ENCODE measurements at regions not wholly inside any gene's neighbourhood (a gene's known extent, or its start where the extent isn't known, plus 50 kb on each side); places are given as distances from the start of the nearest gene placed in this dataset.

DNA sequence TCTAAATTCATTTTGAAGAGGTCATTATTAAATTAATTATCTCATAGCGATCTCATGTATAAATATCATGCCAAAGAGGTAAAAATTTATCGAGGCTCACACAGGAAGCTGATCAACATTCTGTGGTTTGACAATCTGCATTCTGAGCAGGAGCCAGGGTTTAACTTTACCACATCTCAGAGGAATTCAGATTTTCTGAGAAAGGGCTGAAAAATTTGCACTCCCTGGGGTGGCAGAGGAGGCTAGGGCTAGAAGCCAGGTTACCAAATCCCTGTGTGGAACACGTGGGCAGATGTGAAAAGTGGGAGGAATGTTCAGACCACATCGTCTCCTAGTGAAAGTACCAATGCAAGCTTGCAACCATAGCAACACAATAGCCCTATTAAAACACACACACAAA lies 63.5 kb upstream of the CTLA4 start:
- ChIA-PET CTCF (no interaction called here), POLR2A (no interaction called here)
- no peak for TF ChIP-seq SIN3A (IDR thresholded peaks at IDR 0.05; ENCODE audit: borderline replicate concordance, insufficient read depth, low read depth, low read length)
- TF ChIP-seq, protein P1, sequence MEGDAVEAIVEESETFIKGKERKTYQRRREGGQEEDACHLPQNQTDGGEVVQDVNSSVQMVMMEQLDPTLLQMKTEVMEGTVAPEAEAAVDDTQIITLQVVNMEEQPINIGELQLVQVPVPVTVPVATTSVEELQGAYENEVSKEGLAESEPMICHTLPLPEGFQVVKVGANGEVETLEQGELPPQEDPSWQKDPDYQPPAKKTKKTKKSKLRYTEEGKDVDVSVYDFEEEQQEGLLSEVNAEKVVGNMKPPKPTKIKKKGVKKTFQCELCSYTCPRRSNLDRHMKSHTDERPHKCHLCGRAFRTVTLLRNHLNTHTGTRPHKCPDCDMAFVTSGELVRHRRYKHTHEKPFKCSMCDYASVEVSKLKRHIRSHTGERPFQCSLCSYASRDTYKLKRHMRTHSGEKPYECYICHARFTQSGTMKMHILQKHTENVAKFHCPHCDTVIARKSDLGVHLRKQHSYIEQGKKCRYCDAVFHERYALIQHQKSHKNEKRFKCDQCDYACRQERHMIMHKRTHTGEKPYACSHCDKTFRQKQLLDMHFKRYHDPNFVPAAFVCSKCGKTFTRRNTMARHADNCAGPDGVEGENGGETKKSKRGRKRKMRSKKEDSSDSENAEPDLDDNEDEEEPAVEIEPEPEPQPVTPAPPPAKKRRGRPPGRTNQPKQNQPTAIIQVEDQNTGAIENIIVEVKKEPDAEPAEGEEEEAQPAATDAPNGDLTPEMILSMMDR (IDR thresholded peaks at IDR 0.05), result no peak
- no peak for TF ChIP-seq TCF7L2 (IDR thresholded peaks at IDR 0.05; ENCODE audit: low read depth, low read length)
- TF ChIP-seq REST (IDR thresholded peaks at IDR 0.05; ENCODE audit: insufficient read depth in 1 of 2, low read depth in 2 of 2, low read length in 1 of 2), result no peak
- no peaks in the 10 kb centered on the region for H3K36me3 ChIP-seq (ENCODE audit: control insufficient read depth, insufficient read depth, low read length)
- H3K9me3 ChIP-seq (ENCODE audit: control insufficient read depth, insufficient read depth, low read depth, low read length), result no peaks in the 10 kb centered on the region
- no peak for DNase-seq (ENCODE audit: low read depth, low spot score)
- in situ Hi-C loops (cut with HindIII; ENCODE audit: low pct_unique_long_range_greater_than_20kb, low sequenced_read_pairs) (no loop called here), intact Hi-C loops (cut with micrococcal nuclease; ENCODE audit: unreplicated experiment) (no loop called here)
- ATAC-seq, result no peak
- H3K4me3 ChIP-seq (ENCODE audit: low read depth in 2 of 2, low read length in 2 of 2), result no peak overlapping the region
- no TSS peak for BruUV-seq (replicated peaks)
- no peaks in the 10 kb centered on the region for H3K27me3 ChIP-seq (ENCODE audit: control insufficient read depth, insufficient read depth, low read length)
- H3K27ac ChIP-seq (ENCODE audit: low read length), result no peak overlapping the region
- H3K4me1 ChIP-seq (ENCODE audit: control insufficient read depth, insufficient read depth, low read length), result no peaks in the 10 kb centered on the region

DNA sequence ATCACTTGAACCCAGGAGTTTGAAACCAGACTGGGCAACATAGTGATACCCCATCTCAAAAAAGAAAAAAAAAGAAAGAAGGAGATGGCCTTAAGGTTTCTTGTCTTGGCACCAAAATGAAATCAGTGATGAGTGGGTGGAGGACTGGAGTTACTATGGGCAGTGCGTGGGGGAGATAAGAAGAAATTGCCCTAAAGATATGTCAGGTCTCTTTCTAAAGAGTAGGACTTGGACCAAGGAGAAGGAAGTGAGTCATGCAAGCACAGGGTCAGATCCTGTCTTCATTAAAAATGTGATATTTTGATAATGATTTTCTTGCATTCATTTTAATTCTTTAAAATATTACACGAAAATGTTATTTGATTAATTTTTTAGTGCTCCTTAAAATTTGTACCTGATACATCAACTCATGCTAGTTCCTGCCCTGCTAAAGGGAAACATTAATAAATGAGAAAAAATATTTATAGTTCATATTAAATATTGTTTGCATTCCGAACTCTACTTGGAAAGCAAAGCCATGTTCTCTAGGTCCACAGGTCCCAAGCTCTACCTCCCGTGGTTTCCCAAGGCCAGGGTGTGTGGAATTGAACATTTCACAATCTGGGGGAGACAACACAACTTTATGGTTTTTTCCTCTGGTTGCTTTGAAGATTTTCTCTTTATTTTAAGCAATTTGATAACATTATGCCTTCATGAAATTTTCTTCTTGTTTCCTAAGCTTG lies 62.6 kb upstream of the CTLA4 start:
- ChIA-PET CTCF (no interaction called here), POLR2A (no interaction called here)
- H3K4me3 ChIP-seq (ENCODE audit: low read depth in 2 of 2, low read length in 2 of 2), result no peak overlapping the region
- no peak for ATAC-seq
- TF ChIP-seq TCF7L2 (IDR thresholded peaks at IDR 0.05; ENCODE audit: low read depth, low read length), result no peak
- TF ChIP-seq SIN3A (IDR thresholded peaks at IDR 0.05; ENCODE audit: borderline replicate concordance, insufficient read depth, low read depth, low read length), result no peak
- no peak for TF ChIP-seq REST (IDR thresholded peaks at IDR 0.05; ENCODE audit: insufficient read depth in 1 of 2, low read depth in 2 of 2, low read length in 1 of 2)
- TF ChIP-seq, protein P1 (IDR thresholded peaks at IDR 0.05), result no peak
- no peak for TF ChIP-seq POLR2AphosphoS5 (IDR thresholded peaks at IDR 0.05; ENCODE audit: low read depth, low read length)
- no peak overlapping the region for H3K27ac ChIP-seq (ENCODE audit: low read length)
- no peaks in the 10 kb centered on the region for H3K9me3 ChIP-seq (ENCODE audit: control insufficient read depth, insufficient read depth, low read depth, low read length)
- no peaks in the 10 kb centered on the region for H3K36me3 ChIP-seq (ENCODE audit: control insufficient read depth, insufficient read depth, low read length)
- intact Hi-C loops (cut with micrococcal nuclease; ENCODE audit: unreplicated experiment) (no loop called here), in situ Hi-C loops (cut with HindIII; ENCODE audit: low pct_unique_long_range_greater_than_20kb, low sequenced_read_pairs) (no loop called here)
- H3K4me1 ChIP-seq (ENCODE audit: control insufficient read depth, insufficient read depth, low read length), result no peaks in the 10 kb centered on the region
- DNase-seq (ENCODE audit: low read depth, low spot score), result no peak
- no TSS peak for BruUV-seq (replicated peaks)
- no peaks in the 10 kb centered on the region for H3K27me3 ChIP-seq (ENCODE audit: control insufficient read depth, insufficient read depth, low read length)

Measured in Panc1 (cell line).